Hematopoietic multipotent progenitor cell treated with erythropoietin and hydrocortisone succinate and interleukin-3 and kit ligand, for 8 days (in vitro differentiated cells): ENCODE measurements at regions not wholly inside any gene's neighbourhood (a gene's known extent, or its start where the extent isn't known, plus 50 kb on each side); places are given as distances from the start of the nearest gene placed in this dataset.

Source experiments
- DNase-seq: peaks from one replicate; pipeline ENCODE4 v3.0.0-alpha.2; 2015

GRCh38 chr17:33481652-33482051, 188.6 kb upstream of the ASIC2 start:
- no peak for DNase-seq

DNA sequence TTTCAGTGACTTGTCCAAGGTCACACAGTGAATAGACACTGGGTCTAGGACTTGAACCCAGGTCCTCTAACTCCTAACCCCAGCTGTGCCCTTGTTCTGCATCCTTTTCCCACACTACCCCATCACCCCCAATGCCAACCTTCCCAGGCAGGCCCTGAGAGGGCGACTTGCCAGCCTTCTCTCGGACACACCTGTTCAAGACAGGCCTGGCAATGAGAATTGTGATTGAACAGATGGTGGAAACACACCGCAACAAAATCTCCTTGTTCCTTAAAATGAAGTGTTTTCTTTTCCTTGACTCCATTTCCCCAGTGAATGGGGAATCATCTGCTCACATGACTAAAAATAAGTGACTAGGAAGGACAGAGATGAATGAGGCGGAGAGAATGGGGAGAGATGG, 189.5 kb upstream of the ASIC2 start:
- DNase-seq = no peak

DNA sequence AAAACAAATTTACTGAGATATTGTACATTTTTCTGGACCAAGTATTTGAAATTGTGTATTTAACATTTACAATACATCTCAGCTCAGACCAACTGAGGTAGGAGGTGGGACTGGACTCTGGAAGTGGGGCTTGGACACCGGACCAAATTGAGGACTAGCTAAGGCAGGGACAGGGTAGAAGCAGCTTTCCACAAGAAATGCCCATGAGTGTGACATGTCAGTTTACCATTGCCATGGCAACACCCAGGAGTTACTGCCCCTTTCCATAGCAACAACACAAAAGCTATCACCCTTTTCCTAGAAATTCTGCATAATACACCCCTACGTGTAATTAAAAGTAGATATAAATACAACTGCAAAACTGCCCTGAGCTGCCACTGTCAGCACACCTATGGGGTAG, 191.5 kb upstream of the ASIC2 start:
- no peak for DNase-seq

- no peak for DNase-seq
Observed at GRCh38 chr17:33486135-33486885, 193.2 kb upstream of the ASIC2 start.

- no peak for DNase-seq
Observed at GRCh38 chr17:33487187-33487879, 194.2 kb upstream of the ASIC2 start.

DNA sequence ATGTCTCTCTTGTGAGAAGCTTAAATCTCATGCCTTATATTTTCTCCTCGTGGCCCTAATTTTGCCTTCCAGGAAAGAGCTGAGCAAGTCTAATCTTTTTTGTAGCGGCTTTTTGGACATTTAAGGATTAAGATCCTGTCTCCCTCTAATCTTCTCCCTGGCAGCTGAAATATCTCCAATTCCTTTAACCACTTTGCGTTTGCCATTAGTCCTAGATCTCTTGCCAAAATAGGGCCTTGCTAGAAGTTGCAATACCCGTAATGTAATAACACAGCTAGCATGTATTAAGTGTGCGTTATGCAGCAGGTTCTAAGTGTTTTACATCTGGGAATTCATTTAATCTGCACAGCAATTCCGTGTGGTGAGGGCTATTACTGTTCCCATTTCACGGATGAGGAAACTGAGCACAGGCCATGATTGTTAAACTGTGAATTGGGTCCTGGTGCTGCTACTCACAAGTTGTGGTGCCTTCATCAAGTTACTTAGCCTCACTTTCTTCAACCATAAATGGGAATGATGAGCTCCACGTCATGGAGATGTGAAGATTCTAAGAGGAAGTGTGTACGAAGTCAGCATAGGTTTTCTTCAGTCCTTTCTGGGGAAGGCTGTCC, 198.9 kb upstream of the ASIC2 start:
- DNase-seq = no peak

DNA sequence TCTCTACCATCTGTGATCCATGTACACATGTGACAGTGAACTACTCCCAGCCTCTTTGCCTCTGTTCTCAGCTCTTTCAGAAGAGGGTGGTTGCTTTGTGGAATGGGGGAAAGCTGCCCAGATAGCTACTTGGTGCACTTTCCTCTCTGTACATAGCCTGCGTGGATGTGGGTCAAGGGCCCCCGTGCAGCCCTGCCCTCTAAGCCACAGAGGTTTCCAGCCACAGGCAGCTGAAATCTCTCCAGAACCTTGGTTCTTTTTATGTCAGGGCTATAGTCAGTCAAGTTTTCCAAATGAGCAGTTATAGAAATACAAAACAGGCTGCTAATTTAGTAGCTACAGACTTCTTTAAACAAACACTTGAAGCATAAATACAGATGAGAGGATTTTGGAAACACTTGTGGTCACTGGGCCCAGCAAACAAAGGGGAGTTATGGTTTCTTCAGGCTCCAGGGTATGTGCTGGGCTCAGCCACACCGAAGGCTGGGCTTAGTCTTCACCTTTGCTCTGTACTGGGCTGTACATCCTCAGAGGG, 199.7 kb upstream of the ASIC2 start:
- DNase-seq = no peak

GRCh38 chr17:33493566-33493965, 200.5 kb upstream of the ASIC2 start:
- DNase-seq = no peak

- no peak for DNase-seq
Observed at GRCh38 chr17:33494151-33494550, 201.1 kb upstream of the ASIC2 start.

- no peak for DNase-seq
Observed at GRCh38 chr17:33497623-33498022, 204.5 kb upstream of the ASIC2 start.

DNA sequence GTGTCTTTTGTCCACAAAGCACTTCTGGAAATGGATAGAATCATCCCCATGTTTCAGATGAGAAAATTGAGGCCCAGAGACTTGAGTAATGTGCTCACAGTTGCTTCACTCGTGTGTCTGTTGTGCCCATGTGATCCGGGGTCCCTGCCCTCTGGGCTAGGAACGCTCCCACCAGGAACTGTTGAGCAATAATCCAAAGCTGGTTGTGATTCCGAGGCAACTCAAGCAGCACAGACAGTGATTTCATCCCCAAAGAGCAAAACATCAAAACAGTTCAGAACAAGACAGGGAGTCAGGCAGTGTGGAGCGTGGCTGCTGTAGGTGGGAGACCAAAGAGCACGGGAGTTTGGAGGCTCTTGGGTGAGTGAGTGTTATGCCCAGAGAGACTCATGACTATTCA, 205.0 kb upstream of the ASIC2 start:
- DNase-seq = no peak

DNA sequence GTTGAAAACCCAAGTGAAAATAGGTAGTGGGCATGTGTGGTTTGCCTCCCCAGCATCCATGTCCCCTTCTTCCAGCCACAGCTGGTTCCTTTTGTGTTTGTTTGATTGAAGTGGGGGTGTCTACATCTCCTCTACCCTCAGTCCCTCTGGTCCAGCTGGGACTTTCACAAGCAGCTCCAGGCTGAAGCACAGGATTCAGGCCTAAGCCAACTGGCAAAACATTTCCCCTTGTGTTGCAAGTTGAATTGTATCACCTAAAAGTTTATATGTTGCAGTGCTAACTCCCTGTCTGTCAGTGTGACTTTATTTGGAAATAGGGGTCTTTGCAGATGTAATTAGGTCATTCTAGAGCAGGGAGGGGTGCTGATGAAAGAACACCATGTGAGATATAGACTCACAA, 205.9 kb upstream of the ASIC2 start:
- DNase-seq = no peak

DNA sequence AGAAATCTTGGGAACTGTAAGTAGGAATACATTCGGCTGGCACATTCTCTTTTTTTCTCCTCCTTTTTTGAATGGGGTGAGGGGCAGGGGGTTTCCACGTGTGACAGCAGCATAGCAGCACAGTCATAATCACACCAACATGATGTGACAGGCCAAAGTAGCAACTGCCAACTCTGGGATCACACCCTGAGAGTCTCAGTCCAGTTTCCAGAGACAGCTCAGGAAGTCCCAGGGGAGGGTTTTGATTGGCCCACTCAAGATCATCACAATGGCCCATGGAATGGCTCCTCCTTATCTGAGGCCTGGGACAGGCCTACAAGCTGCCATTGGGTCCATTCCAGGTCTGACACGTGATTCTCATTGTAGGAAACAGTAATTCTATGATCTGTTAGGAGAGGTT, 207.1 kb upstream of the ASIC2 start:
- DNase-seq = no peak

GRCh38 chr17:33501185-33501584, 208.1 kb upstream of the ASIC2 start:
- DNase-seq = no peak

DNA sequence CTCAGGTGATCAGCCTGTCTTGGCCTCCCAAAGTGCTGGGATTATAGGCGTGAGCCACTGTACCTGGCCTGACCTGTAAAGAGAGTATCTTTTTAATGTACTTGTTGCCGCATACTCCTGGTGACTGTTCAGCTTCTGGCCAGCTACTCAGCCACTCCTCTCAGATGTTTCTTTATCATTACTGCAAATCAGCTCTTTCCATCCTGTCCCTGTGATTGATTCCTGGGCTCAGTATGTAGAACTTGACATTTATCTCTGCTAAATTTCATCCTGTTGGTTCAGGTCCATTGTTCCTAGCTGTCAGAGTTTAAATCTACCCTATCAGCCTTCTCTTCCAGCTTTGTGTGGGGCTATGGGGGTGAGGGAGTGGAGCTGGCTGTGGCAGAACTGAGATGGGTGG, 211.5 kb upstream of the ASIC2 start:
- DNase-seq = no peak

DNA sequence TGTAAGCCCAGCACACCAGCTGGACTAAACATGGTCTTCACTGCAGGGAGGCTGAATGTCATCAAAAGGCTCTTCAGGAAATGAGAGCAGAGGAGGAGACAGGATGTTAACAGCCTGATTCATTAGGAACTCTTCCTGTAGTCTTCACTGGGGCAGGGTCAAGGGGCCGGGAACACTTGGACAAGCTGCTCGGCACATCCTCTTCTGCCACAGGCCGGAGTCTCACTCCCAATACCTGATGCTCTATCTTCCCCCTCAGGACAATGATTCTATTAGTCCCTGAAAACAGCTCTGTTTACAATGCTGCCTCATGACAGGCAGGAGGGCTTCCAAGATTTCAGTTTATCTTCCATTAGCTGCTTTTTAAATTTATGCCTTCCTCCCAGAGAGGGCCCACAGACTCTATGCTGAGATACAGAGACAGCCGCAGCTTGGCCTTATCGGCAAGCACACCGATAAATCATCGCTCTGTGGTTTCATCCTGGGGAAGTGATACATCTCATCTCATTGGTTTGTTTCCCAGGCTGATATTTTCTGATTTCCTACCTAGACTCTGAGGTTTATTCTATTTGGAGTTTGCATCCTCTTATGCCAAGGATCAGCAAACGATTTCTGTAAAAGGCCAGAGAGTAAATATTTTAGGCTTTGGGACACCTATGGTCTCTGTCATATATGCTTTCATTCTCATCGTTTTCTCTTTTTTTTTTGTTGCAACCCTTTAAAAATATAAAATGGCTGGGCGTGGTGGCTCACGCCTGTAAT, 214.0 kb upstream of the ASIC2 start:
- DNase-seq = peak; percentile 51

DNA sequence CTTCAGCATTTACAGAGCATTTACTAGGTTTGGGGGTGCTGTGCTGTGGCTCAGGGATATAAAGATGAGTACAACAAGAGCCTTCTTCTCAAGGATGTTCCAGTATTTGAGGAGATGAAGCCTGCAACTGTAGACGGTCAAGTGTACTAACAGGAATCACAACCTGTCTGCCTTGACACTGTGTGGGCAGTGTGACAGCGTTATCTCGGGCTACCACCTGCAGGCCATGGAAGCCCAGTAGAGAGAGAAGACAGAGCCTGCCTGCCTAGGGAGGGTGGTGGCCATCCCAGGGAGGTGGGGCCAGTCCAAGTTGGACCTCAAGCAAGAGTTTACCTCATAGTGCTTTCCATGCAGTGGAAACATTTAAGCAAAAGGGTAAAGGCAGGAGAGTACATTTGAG, 215.1 kb upstream of the ASIC2 start:
- no peak for DNase-seq

DNA sequence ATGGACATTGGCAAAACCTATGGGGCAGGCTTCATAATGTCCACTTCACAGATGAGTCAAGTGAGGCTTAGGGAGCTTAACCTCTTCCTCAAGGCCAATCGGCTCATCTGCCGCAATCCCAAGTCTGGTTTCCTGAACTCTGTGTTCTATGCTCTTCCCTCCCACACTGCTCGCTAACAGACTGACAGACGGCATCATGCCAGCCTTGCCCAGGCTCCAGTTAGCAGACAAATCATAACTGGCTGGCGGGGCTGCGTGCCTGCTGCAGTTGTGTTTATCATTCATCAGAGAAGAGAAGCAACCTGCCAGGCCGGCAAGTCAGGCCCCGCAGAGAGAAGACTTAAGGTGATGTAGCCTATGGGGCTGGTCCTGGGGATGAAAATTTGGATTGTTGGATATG, 216.2 kb upstream of the ASIC2 start:
- no peak for DNase-seq

DNA sequence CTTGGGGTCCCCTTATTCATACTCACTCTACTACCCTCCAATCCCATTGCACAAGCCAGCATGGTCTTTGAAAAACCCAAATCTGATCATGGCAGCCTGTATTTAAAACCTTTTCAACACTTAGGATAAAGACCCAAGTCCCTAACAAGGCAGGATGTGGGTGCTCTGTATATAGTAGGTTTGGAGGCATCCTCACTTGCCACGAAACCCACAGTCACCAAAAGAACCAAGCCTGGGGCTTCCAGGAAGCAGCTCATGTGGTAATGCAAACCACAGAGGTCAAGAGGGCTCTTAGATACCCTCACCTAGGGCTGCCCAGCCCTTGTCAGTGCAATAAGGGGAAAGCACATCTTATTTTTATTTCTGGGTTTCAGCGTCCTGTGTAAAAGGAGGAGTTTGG, 218.6 kb upstream of the ASIC2 start:
- no peak for DNase-seq

- no peak for DNase-seq
Observed at GRCh38 chr17:33512113-33512512, 219.0 kb upstream of the ASIC2 start.

GRCh38 chr17:33513769-33514168, 220.7 kb upstream of the ASIC2 start:
- no peak for DNase-seq

DNA sequence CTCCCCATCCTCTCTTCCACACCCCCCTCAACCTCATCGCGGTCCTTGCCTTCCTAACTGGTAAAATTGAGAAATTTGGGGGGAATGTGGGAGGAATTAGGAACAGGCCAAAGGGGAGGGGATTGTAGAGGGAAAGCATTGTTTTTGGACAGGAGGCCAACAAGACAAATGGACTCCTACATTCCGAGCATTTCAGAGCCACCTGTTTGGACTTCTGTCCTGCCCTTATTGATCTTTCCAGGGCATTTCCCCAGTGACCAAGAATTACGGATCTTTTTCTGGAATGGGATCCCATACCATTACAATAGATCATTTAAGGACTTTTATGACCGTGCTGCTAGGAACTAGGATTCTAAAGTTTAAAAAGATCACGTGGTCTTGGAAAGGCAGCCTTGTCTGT, 221.3 kb upstream of the ASIC2 start:
- DNase-seq = no peak

DNA sequence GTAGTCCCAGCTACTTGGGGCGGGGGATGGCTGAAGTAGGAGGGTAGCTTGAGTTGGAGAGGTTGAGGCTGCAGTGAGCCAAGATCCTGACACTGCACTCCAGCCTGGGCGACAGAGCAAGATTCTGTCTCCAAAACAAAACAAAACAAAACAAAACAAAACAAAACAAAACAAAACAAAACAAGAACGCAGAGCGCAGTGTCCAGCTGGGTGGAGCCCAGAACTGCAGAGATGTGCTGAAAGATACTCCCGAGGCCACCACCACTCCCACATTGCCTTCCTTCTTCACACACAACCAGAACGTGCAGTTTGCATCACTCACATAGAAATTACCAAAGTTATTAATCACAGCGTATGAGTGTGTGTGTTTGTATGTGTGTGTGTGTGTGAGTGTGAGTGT, 222.9 kb upstream of the ASIC2 start:
- DNase-seq = no peak
